CD8-positive, alpha-beta memory T cell (primary cell): ENCODE measurements at regions not wholly inside any gene's neighbourhood (a gene's known extent, or its start where the extent isn't known, plus 50 kb on each side); places are given as distances from the start of the nearest gene placed in this dataset.

Source experiments
- CTCF ChIA-PET: fragments of 350-600 bp; sonication (Branson Sonifier 250); formaldehyde crosslinking; loops from one replicate; lab custom pipeline; 2021; ENCODE audit warnings: antibody characterized with exemption; lab: Charles Lee
- POLR2A ChIA-PET: fragments of 350-600 bp; sonication (Branson Sonifier 250); formaldehyde crosslinking; loops from one replicate; lab custom pipeline; 2021; ENCODE audit warnings: antibody characterized with exemption; lab: Charles Lee
- DNase-seq, 5 donors: peaks; one replicate each; pipeline versions ENCODE4 v3.0.0 to v3.0.0-alpha.2; 2020 to 2022; ENCODE audit warnings: mixed read lengths in 1 of 5
- H3K27ac ChIP-seq: one replicate; pipeline ENCODE4 v1.7.0; 2013; ENCODE audit warnings: low read depth, mild to moderate bottlenecking, low read length, moderate library complexity
- H3K27me3 ChIP-seq: 2 replicates; pipeline ENCODE4 v1.7.0; 2013; ENCODE audit warnings: low read length, mild to moderate bottlenecking; ENCODE audit not compliant: insufficient read depth, poor library complexity, severe bottlenecking
- H3K36me3 ChIP-seq: 2 replicates; pipeline ENCODE4 v1.7.0; 2013; ENCODE audit warnings: mild to moderate bottlenecking, low read length, moderate library complexity; ENCODE audit not compliant: insufficient read depth
- H3K4me1 ChIP-seq: 2 replicates; pipeline ENCODE4 v1.7.0; 2013; ENCODE audit warnings: mild to moderate bottlenecking, low read length, moderate library complexity; ENCODE audit not compliant: insufficient read depth
- H3K4me3 ChIP-seq: 2 replicates; pipeline ENCODE4 v1.7.0; 2013; ENCODE audit warnings: mild to moderate bottlenecking, low read length
- H3K9me3 ChIP-seq: 2 replicates; pipeline ENCODE4 v1.7.0; 2013; ENCODE audit warnings: mild to moderate bottlenecking, low read length
- H3K27ac Mint-ChIP-seq, 8 donors: one replicate each; pipeline ENCODE4 v1.8.0; 2020 to 2021; ENCODE audit warnings: mixed read lengths in 8 of 8, mild to moderate bottlenecking in 6 of 8, inconsistent platforms in 3 of 8, moderate library complexity in 3 of 8
- H3K27me3 Mint-ChIP-seq, 2 donors: one replicate each; pipeline ENCODE4 v1.8.0; 2020 to 2021; ENCODE audit warnings: mixed read lengths in 2 of 2, mild to moderate bottlenecking in 1 of 2, moderate library complexity in 1 of 2
- H3K36me3 Mint-ChIP-seq, 3 donors: one replicate each; pipeline ENCODE4 v1.8.0; 2020 to 2021; ENCODE audit warnings: mixed read lengths in 3 of 3, inconsistent platforms in 1 of 3, mild to moderate bottlenecking in 1 of 3
- H3K4me1 Mint-ChIP-seq, 3 donors: one replicate each; pipeline ENCODE4 v1.8.0; 2020 to 2021; ENCODE audit warnings: mixed read lengths in 3 of 3, inconsistent platforms in 1 of 3, mild to moderate bottlenecking in 1 of 3
- H3K4me3 Mint-ChIP-seq, 7 donors: one replicate each; pipeline ENCODE4 v1.8.0; 2020 to 2021; ENCODE audit warnings: mixed read lengths in 7 of 7, mild to moderate bottlenecking in 6 of 7, moderate library complexity in 4 of 7, inconsistent platforms in 2 of 7
- H3K9me3 Mint-ChIP-seq, 5 donors: one replicate each; pipeline ENCODE4 v1.8.0; 2020 to 2022; ENCODE audit warnings: mixed read lengths in 5 of 5, mild to moderate bottlenecking in 3 of 5, moderate library complexity in 2 of 5, inconsistent platforms in 1 of 5

- H3K4me1 Mint-ChIP-seq: no peaks in the 10 kb centered on the region
- H3K9me3 Mint-ChIP-seq: peaks cover 3 to 14% (median 5%) of the 10 kb centered on the region in 5 donors
- POLR2A ChIA-PET: no interaction called here
- no peaks in the 10 kb centered on the region for H3K36me3 Mint-ChIP-seq
- DNase-seq: no peak
- no peaks in the 10 kb centered on the region for H3K4me1 ChIP-seq
- no peak overlapping the region for H3K4me3 ChIP-seq
- H3K4me3 Mint-ChIP-seq: no peak overlapping the region
- H3K27me3 ChIP-seq: no peaks in the 10 kb centered on the region
- H3K27ac ChIP-seq: no peak overlapping the region
- H3K36me3 ChIP-seq: no peaks in the 10 kb centered on the region
- H3K9me3 ChIP-seq: no peaks in the 10 kb centered on the region
- CTCF ChIA-PET: no interaction called here
- H3K27ac Mint-ChIP-seq: no peak overlapping the region
- no peaks in the 10 kb centered on the region for H3K27me3 Mint-ChIP-seq
Measured at GRCh38 chr12:77575376-77575919, 255.2 kb upstream of the NAV3 start.

- H3K9me3 ChIP-seq: no peaks in the 10 kb centered on the region
Measured at GRCh38 chr12:77572371-77572770, 258.3 kb upstream of the NAV3 start.

GRCh38 chr12:77571768-77572167 lies 258.9 kb upstream of the NAV3 start:
- H3K27me3 ChIP-seq: no peaks in the 10 kb centered on the region
- Mint-ChIP-seq H3K27ac (no peak overlapping the region), H3K36me3 (no peaks in the 10 kb centered on the region), H3K4me1 (no peaks in the 10 kb centered on the region), H3K4me3 (no peak overlapping the region), H3K27me3 (no peaks in the 10 kb centered on the region), H3K9me3 (peaks cover 5 to 12% (median 9%) of the 10 kb centered on the region in 5 donors)
- H3K9me3 ChIP-seq: no peaks in the 10 kb centered on the region
- no peaks in the 10 kb centered on the region for H3K36me3 ChIP-seq
- H3K4me3 ChIP-seq: no peak overlapping the region
- no peak for DNase-seq
- POLR2A ChIA-PET: no interaction called here
- H3K27ac ChIP-seq: no peak overlapping the region
- CTCF ChIA-PET: no interaction called here
- no peaks in the 10 kb centered on the region for H3K4me1 ChIP-seq

More at GRCh38 chr12:77572371-77572770, 258.3 kb upstream of the NAV3 start:
- Histone ChIP-seq H3K4me3 (no peak overlapping the region), H3K27me3 (no peaks in the 10 kb centered on the region), H3K27ac (no peak overlapping the region), H3K4me1 (no peaks in the 10 kb centered on the region), H3K36me3 (no peaks in the 10 kb centered on the region)
- no peak for DNase-seq
- no peaks in the 10 kb centered on the region for H3K36me3 Mint-ChIP-seq
- ChIA-PET POLR2A (no interaction called here), CTCF (no interaction called here)
- H3K27me3 Mint-ChIP-seq: no peaks in the 10 kb centered on the region
- H3K9me3 Mint-ChIP-seq: peaks cover 5 to 12% (median 9%) of the 10 kb centered on the region in 5 donors
- no peaks in the 10 kb centered on the region for H3K4me1 Mint-ChIP-seq
- H3K27ac Mint-ChIP-seq: no peak overlapping the region
- no peak overlapping the region for H3K4me3 Mint-ChIP-seq

GRCh38 chr12:77571127-77571526 lies 259.6 kb upstream of the NAV3 start:
- Histone ChIP-seq H3K4me3 (no peak overlapping the region), H3K4me1 (no peaks in the 10 kb centered on the region), H3K9me3 (no peaks in the 10 kb centered on the region), H3K36me3 (no peaks in the 10 kb centered on the region), H3K27me3 (no peaks in the 10 kb centered on the region), H3K27ac (no peak overlapping the region)
- H3K9me3 Mint-ChIP-seq: peaks cover 2 to 12% (median 7%) of the 10 kb centered on the region in 5 donors
- H3K27ac Mint-ChIP-seq: no peak overlapping the region
- H3K4me3 Mint-ChIP-seq: no peak overlapping the region
- H3K27me3 Mint-ChIP-seq: no peaks in the 10 kb centered on the region
- no peaks in the 10 kb centered on the region for H3K4me1 Mint-ChIP-seq
- ChIA-PET CTCF (no interaction called here), POLR2A (no interaction called here)
- DNase-seq: no peak
- H3K36me3 Mint-ChIP-seq: no peaks in the 10 kb centered on the region

GRCh38 chr12:77569876-77570275 lies 260.8 kb upstream of the NAV3 start:
- Mint-ChIP-seq H3K4me1 (no peaks in the 10 kb centered on the region), H3K4me3 (no peak overlapping the region), H3K9me3 (peaks cover 5 to 14% (median 10%) of the 10 kb centered on the region in 5 donors), H3K36me3 (no peaks in the 10 kb centered on the region), H3K27me3 (no peaks in the 10 kb centered on the region), H3K27ac (no peak overlapping the region)
- H3K27ac ChIP-seq: no peak overlapping the region
- no peaks in the 10 kb centered on the region for H3K9me3 ChIP-seq
- no peak overlapping the region for H3K4me3 ChIP-seq
- H3K27me3 ChIP-seq: no peaks in the 10 kb centered on the region
- CTCF ChIA-PET: no interaction called here
- POLR2A ChIA-PET: no interaction called here
- H3K36me3 ChIP-seq: no peaks in the 10 kb centered on the region
- H3K4me1 ChIP-seq: no peaks in the 10 kb centered on the region
- no peak for DNase-seq

GRCh38 chr12:77560714-77561113 lies 270.0 kb upstream of the NAV3 start:
- H3K27me3 Mint-ChIP-seq: no peaks in the 10 kb centered on the region
- ChIA-PET POLR2A (no interaction called here), CTCF (no interaction called here)
- no peak overlapping the region for H3K4me3 Mint-ChIP-seq
- H3K27ac Mint-ChIP-seq: no peak overlapping the region
- DNase-seq: no peak
- no peaks in the 10 kb centered on the region for H3K4me1 Mint-ChIP-seq
- Histone ChIP-seq H3K4me3 (no peak overlapping the region), H3K27me3 (no peaks in the 10 kb centered on the region), H3K4me1 (no peaks in the 10 kb centered on the region), H3K36me3 (no peaks in the 10 kb centered on the region), H3K27ac (no peak overlapping the region), H3K9me3 (no peaks in the 10 kb centered on the region)
- H3K36me3 Mint-ChIP-seq: peaks cover 0 to 2% (median 0%) of the 10 kb centered on the region in 3 donors
- peaks cover 3 to 20% (median 8%) of the 10 kb centered on the region in 5 donors for H3K9me3 Mint-ChIP-seq

GRCh38 chr12:77559400-77560074 lies 271.2 kb upstream of the NAV3 start:
- H3K36me3 ChIP-seq: no peaks in the 10 kb centered on the region
- no peak overlapping the region for H3K4me3 ChIP-seq
- H3K27me3 ChIP-seq: no peaks in the 10 kb centered on the region
- no peak overlapping the region for H3K4me3 Mint-ChIP-seq
- no peak overlapping the region for H3K27ac Mint-ChIP-seq
- POLR2A ChIA-PET: no interaction called here
- no peaks in the 10 kb centered on the region for H3K4me1 Mint-ChIP-seq
- peaks cover 0 to 2% (median 0%) of the 10 kb centered on the region in 3 donors for H3K36me3 Mint-ChIP-seq
- peak in 1 of 5 donors; percentile 42 for DNase-seq
- no peak overlapping the region for H3K27ac ChIP-seq
- no peaks in the 10 kb centered on the region for H3K4me1 ChIP-seq
- CTCF ChIA-PET: no interaction called here
- H3K9me3 Mint-ChIP-seq: peaks cover 3 to 13% (median 10%) of the 10 kb centered on the region in 5 donors
- no peaks in the 10 kb centered on the region for H3K27me3 Mint-ChIP-seq
- no peaks in the 10 kb centered on the region for H3K9me3 ChIP-seq

GRCh38 chr12:77555074-77555473 lies 275.6 kb upstream of the NAV3 start:
- Histone ChIP-seq H3K27ac (no peak overlapping the region), H3K4me3 (no peak overlapping the region), H3K27me3 (no peaks in the 10 kb centered on the region), H3K9me3 (no peaks in the 10 kb centered on the region), H3K4me1 (no peaks in the 10 kb centered on the region), H3K36me3 (no peaks in the 10 kb centered on the region)
- H3K9me3 Mint-ChIP-seq: peaks cover 0 to 20% (median 4%) of the 10 kb centered on the region in 5 donors
- H3K4me1 Mint-ChIP-seq: no peaks in the 10 kb centered on the region
- ChIA-PET CTCF (no interaction called here), POLR2A (no interaction called here)
- H3K4me3 Mint-ChIP-seq: no peak overlapping the region
- peaks cover 0 to 2% (median 0%) of the 10 kb centered on the region in 3 donors for H3K36me3 Mint-ChIP-seq
- DNase-seq: no peak
- no peaks in the 10 kb centered on the region for H3K27me3 Mint-ChIP-seq
- no peak overlapping the region for H3K27ac Mint-ChIP-seq
